ENCODE measurements at regions not wholly inside any gene's neighbourhood (a gene's known extent, or its start where the extent isn't known, plus 50 kb on each side); places are given as distances from the start of the nearest gene placed in this dataset.

DNA sequence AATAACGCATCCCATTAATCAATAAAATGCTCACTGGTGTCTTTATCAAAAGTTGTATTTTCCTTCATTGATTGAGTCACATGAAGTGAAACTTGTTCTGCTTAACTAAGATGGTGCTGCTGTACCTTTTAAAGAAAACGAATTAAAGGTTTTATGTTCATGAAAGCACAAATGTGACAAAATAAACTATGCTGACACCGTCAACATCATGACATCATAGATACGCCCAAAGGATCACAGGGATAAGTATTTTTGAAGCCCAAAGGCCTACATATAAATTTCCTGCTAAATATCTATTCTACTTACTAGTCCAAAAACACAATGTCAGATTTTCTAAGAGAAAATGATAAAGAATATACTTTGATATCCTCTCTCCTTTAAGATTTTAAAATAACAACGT lies 94.4 kb downstream of the FAM217A start:
- Histone ChIP-seq H3K4me1 (peaks cover under 1% of the 10 kb centered on the region), H3K9me3 (no peaks in the 10 kb centered on the region), H3K27ac (no peak overlapping the region), H3K27me3 (no peaks in the 10 kb centered on the region), H3K4me3 (no peak overlapping the region), H3K36me3 (no peaks in the 10 kb centered on the region)
- TF ChIP-seq CTCF (IDR thresholded peaks at IDR 0.05): no peak
- no peak for DNase-seq (ENCODE audit: extremely low spot score in 2 of 2)
- intact Hi-C loops (cut with DNase I): no loop called here

DNA sequence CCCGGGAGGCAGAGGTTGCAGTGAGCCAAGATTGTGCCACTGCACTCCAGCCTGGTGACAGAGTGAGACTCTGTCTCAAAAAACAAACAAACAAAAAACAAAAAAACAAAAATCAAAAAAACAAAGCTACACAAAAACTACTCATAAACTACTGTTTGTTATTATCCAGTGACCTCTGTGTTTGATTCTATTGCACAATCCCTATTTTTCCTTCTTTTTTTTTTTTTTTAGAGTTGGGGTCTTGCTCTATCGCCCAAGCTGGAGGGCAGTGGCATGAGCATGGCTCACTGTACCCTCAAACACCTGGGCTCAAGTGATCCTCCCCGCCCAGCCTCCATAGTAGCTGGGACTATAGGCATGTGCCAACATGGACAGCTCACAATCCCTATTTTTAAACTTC lies 92.7 kb downstream of the FAM217A start:
- H3K27me3 ChIP-seq: no peaks in the 10 kb centered on the region
- DNase-seq (ENCODE audit: extremely low spot score in 2 of 2): no peak
- H3K36me3 ChIP-seq: no peaks in the 10 kb centered on the region
- intact Hi-C loops (cut with DNase I): no loop called here
- no peak overlapping the region for H3K4me3 ChIP-seq
- H3K9me3 ChIP-seq: no peaks in the 10 kb centered on the region
- peaks cover 18% of the 10 kb centered on the region for H3K4me1 ChIP-seq
- no peak for TF ChIP-seq POLR2AphosphoS5 (IDR thresholded peaks at IDR 0.05; ENCODE audit: insufficient read depth in 1 of 2, low read depth in 1 of 2)
- TF ChIP-seq CTCF (IDR thresholded peaks at IDR 0.05): no peak
- no peak for TF ChIP-seq POLR2A (IDR thresholded peaks at IDR 0.05)
- H3K27ac ChIP-seq: no peak overlapping the region

- Histone ChIP-seq H3K4me1 (peaks cover 18% of the 10 kb centered on the region), H3K9me3 (no peaks in the 10 kb centered on the region), H3K4me3 (no peak overlapping the region), H3K27me3 (no peaks in the 10 kb centered on the region), H3K27ac (no peak overlapping the region), H3K36me3 (no peaks in the 10 kb centered on the region)
- TF ChIP-seq POLR2A (IDR thresholded peaks at IDR 0.05): no peak
- no peak for TF ChIP-seq POLR2AphosphoS5 (IDR thresholded peaks at IDR 0.05; ENCODE audit: insufficient read depth in 1 of 2, low read depth in 1 of 2)
- no peak for TF ChIP-seq CTCF (IDR thresholded peaks at IDR 0.05)
- no peak for DNase-seq (ENCODE audit: extremely low spot score in 2 of 2)
- intact Hi-C loops (cut with DNase I): no loop called here
Measured at GRCh38 chr6:3987053-3987452, 91.9 kb downstream of the FAM217A start.

GRCh38 chr6:3987576-3987975 lies 91.4 kb downstream of the FAM217A start:
- H3K4me3 ChIP-seq: no peak overlapping the region
- no peak for DNase-seq (ENCODE audit: extremely low spot score in 2 of 2)
- peaks cover 18% of the 10 kb centered on the region for H3K4me1 ChIP-seq
- H3K27me3 ChIP-seq: no peaks in the 10 kb centered on the region
- no peaks in the 10 kb centered on the region for H3K36me3 ChIP-seq
- intact Hi-C loops (cut with DNase I): no loop called here
- H3K27ac ChIP-seq: no peak overlapping the region
- no peak for TF ChIP-seq POLR2AphosphoS5 (IDR thresholded peaks at IDR 0.05; ENCODE audit: insufficient read depth in 1 of 2, low read depth in 1 of 2)
- TF ChIP-seq POLR2A (IDR thresholded peaks at IDR 0.05): no peak
- no peak for TF ChIP-seq CTCF (IDR thresholded peaks at IDR 0.05)
- H3K9me3 ChIP-seq: no peaks in the 10 kb centered on the region

GRCh38 chr6:3990692-3991491 lies 88.0 kb downstream of the FAM217A start:
- Histone ChIP-seq H3K4me1 (peaks cover 18% of the 10 kb centered on the region), H3K9me3 (no peaks in the 10 kb centered on the region), H3K27ac (peak overlapping the region; percentile 73), H3K4me3 (peak overlapping the region; percentile 40 to 42), H3K27me3 (no peaks in the 10 kb centered on the region), H3K36me3 (no peaks in the 10 kb centered on the region)
- intact Hi-C loops (cut with DNase I): loop anchor here (5.0 kb wide), 1 partner anchor 249 kb away; no protein-coding TSS in a partner anchor
- peak in 1 of 2 donors; percentile 91 for DNase-seq (ENCODE audit: extremely low spot score in 2 of 2)
- TF ChIP-seq POLR2AphosphoS5 (IDR thresholded peaks at IDR 0.05; ENCODE audit: insufficient read depth in 1 of 2, low read depth in 1 of 2): peak; percentile 30 to 41
- peak; percentile 57 to 68 (median 60) for TF ChIP-seq CTCF (IDR thresholded peaks at IDR 0.05)
- TF ChIP-seq POLR2A (IDR thresholded peaks at IDR 0.05): no peak

Measured in vagina (tissue), 2 donors.